ENCODE measurements at regions not wholly inside any gene's neighbourhood (a gene's known extent, or its start where the extent isn't known, plus 50 kb on each side); places are given as distances from the start of the nearest gene placed in this dataset.
"Not testable (repeated sequence)": the region's sequence is repeated elsewhere in the genome, so short reads cannot be mapped to it uniquely, and the experiment has no call there.

- no peak for DNase-seq (ENCODE audit: low read depth in 2 of 2, low spot score in 1 of 2)
Measured at GRCh38 chr3:105232553-105232952, 134.2 kb upstream of the ALCAM start.

GRCh38 chr3:105233010-105233409, 133.7 kb upstream of the ALCAM start:
- no peak for DNase-seq (ENCODE audit: low read depth in 2 of 2, low spot score in 1 of 2)

DNA sequence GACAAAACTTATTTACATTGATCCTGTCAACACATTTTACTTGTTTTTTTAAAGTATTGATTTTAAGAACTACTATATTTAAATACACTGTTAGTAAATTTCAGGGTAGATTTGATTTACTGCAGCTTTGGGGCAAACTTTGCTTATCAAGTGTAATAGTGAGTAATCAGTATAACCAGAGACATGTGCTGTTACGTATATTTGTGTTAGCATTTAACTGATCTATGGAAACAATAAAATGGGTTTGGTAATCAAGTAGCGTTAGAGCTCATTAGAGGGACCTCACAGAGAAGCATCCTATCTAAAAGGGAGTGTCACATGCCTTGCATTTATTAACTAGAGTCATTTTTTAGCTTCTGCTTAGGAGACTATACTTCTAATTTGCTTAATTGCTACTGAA, 131.5 kb upstream of the ALCAM start:
- no peak for DNase-seq (ENCODE audit: low read depth in 2 of 2, low spot score in 1 of 2)

DNA sequence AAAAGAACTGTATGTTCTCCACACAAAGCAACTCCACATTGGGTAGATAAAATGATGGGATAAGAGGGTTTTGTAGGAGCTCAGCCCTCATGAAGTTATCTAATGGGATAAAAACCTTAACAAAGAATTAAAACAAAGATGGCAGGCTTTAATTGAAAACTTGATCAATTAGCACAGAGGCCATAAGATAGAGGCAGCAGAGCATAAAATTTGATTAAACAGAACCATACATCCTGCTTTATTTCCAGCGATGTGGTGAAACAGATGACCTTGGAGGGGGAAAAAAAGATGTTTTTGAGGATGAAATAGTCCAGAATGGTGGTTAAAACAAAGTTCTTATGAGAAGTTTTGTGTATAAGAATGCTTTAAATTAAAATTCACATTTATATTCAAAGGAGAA, 130.9 kb upstream of the ALCAM start:
- no peak for DNase-seq (ENCODE audit: low read depth in 2 of 2, low spot score in 1 of 2)

- no peak for DNase-seq (ENCODE audit: low read depth in 2 of 2, low spot score in 1 of 2)
Measured at GRCh38 chr3:105238367-105238766, 128.3 kb upstream of the ALCAM start.

- no peak for DNase-seq (ENCODE audit: low read depth in 2 of 2, low spot score in 1 of 2)
Measured at GRCh38 chr3:105243076-105243475, 123.6 kb upstream of the ALCAM start.

DNA sequence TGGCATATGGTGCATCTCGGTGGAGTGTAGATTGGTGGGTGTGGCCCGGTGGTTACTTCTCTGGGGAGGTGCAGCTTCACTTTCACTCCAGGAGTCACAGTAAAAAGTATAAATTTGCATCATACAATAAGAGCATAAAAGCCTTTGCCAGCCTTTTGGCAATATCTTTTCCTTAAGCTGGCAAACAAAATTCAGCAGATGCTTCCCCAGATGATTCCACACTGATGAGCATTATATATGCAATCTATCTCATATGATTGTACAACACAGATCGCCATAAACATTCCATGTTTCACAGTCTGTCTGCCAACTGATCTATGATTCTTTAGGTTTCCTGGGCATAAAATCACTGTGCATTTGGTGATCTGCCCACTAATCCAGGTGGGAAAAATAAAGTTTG, 120.2 kb upstream of the ALCAM start:
- no peak for DNase-seq (ENCODE audit: low read depth in 2 of 2, low spot score in 1 of 2)

DNA sequence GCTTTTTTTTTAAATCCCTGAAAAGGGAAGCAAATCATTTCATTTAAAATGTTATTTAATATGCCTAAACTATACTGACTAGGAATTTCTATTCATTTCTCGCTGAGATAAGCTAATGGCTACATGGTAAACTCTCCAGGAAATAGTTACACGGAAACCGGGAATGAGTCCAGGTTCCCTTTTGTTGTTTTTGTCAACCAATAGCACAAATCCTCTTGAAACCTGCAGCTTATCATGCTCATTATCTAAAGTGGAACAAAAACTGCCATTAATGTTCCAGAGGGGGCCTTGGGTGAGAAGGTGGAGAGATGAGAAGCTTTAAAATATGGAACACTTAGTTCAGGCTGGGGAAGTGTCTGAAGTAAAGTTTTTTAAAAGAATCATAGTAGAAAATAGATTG, 113.5 kb upstream of the ALCAM start:
- DNase-seq (ENCODE audit: low read depth in 2 of 2, low spot score in 1 of 2): no peak

GRCh38 chr3:105254154-105254553, 112.6 kb upstream of the ALCAM start:
- no peak for DNase-seq (ENCODE audit: low read depth in 2 of 2, low spot score in 1 of 2)

GRCh38 chr3:105255350-105255749, 111.4 kb upstream of the ALCAM start:
- no peak for DNase-seq (ENCODE audit: low read depth in 2 of 2, low spot score in 1 of 2)

GRCh38 chr3:105259496-105259895, 107.2 kb upstream of the ALCAM start:
- DNase-seq (ENCODE audit: low read depth in 2 of 2, low spot score in 1 of 2): no peak

- no peak for DNase-seq (ENCODE audit: low read depth in 2 of 2, low spot score in 1 of 2)
Measured at GRCh38 chr3:105260385-105260784, 106.3 kb upstream of the ALCAM start.

DNA sequence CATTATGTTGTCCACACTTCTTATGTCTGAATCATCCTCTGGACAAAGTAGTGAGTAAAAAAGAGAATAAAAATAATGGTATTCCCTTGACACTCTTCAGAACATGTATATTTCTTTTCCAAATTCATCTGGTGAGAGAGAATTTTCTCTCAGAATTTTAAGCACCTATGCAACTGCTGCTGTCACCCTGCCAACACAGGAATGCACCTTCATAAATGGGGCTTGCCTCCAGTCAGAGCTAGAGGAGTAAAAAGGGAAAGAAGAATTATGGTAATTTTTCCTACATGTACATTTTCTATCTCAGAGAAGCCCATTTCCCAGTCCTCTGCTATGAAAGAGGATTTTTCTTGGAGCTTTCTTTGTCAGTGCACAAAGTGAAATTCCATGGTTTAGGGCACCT, 92.2 kb upstream of the ALCAM start:
- DNase-seq (ENCODE audit: low read depth in 2 of 2, low spot score in 1 of 2): no peak

DNA sequence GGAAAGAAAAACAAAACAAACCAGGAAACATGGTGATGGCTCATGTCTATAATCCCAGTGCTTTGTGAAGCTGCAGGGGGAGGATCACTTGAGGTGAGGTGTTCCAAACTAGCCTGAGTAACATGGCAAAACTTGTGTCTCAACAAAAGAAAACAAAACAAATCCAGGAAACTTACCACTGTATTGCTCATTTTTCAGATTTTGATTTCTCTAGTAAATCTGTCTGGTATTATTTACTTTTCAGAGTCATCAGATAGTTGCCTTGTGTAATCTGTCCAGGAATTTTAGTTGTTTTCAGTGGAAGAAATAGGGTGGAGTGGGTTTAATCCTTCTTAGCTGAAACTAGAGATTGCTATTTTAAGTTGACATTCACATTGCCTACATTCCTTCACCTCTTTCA, 91.8 kb upstream of the ALCAM start:
- DNase-seq (ENCODE audit: low read depth in 2 of 2, low spot score in 1 of 2): no peak

DNA sequence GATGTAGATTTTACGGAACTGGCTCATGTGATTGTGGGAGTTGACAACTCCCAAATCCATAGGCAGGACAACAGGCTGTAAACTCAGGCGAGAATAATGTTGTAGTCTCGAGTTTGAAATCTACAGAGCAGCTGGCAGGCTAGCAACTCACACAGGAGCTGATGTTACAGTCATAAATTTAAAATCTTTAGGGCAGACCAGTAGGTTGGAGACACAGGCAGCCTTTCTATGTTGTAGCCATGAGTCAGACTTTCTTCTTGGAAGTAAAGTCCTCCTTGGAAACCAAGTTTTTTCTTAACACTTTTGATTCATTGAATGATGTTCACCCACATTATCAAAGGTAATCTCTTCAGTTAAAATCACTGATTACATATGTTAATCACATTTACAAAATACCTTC, 89.1 kb upstream of the ALCAM start:
- no peak for DNase-seq (ENCODE audit: low read depth in 2 of 2, low spot score in 1 of 2)

DNA sequence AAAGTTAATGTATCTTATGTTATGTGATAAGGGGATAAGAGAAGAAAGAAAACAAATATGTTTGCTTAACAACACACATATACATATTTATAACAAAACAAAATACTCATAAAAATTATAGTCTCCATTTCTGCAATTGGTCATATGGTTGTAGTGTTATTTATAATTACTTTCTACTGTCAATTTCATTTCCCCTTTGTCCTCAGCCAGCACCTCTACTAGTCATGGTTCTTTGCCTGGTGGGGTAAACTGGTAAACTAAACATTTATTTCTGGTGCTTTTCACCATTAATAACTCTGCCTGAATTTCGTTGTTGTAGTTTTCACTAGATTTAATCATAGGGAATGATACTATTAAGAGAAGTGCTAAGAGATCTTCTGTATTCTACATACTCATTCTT, 88.0 kb upstream of the ALCAM start:
- DNase-seq (ENCODE audit: low read depth in 2 of 2, low spot score in 1 of 2): no peak

DNA sequence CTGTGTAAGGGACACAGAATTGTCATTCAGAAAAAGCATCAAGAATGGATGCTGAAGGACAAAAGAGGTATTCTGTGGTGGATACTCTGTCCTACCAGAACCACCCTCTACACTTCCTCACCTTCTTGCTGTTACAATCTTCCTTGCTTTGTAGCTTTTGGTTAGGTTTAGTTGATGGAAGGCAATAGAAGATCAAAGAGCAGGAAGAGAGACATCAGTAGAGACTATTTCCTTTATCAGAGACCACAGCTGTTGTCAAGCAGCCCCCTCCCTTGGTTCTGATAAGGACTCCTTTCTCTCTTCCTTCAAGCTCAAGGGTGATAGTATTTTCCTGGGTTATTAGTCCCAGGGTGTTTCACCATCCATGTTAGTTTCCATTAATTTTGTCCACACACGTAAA, 84.7 kb upstream of the ALCAM start:
- DNase-seq (ENCODE audit: low read depth in 2 of 2, low spot score in 1 of 2): no peak

GRCh38 chr3:105284876-105285275, 81.8 kb upstream of the ALCAM start:
- DNase-seq (ENCODE audit: low read depth in 2 of 2, low spot score in 1 of 2): no peak

DNA sequence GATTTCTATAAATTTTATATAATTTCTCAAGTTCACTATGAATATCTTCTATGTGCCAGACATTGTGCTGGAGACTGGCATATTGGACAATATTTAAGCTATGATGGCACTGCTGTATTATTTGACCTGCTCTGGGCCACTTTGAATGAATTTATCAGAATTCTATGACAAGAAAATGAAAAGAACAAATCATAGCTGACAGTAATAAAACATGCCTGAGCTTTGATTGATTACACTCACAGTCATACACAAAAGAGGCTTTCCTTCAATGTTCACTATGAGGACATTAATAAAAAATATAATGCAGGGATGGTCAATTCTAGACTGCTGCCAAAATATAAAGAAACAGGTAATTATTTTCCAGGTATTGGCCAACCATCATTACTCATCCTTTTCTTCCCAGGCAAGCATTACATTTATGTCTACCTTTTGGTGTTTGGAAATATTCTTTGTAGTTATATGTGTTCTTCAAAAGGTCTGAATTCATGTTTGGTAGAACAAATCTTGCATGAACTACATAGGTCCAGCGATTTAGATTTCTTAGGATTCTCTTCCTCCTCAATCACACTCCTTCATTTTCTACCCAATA, 81.0 kb upstream of the ALCAM start:
- no peak for DNase-seq (ENCODE audit: low read depth in 2 of 2, low spot score in 1 of 2)

GRCh38 chr3:105293441-105293840, 73.3 kb upstream of the ALCAM start:
- DNase-seq (ENCODE audit: low read depth in 2 of 2, low spot score in 1 of 2): no peak

- DNase-seq (ENCODE audit: low read depth in 2 of 2, low spot score in 1 of 2): not testable (repeated sequence)
Measured at GRCh38 chr3:105296182-105296822, 70.4 kb upstream of the ALCAM start.

DNA sequence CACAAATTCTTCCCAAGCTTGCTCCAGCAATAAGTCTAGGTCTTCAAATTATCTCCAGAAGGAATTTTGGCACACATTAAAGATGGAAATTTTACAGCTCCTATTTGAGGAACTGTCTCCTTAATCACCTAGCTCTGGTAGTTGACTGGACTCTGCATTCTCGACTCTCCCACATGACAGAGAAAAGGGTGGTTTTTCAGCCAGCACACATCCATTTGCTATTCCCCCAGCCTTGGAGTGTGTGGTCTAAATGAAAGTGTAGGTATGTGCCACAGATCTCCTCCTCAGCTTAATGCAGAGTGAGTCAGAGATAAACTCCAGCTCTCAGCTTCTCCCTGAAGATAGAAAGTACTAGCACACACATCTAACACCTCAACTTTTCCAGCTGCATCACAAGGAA, 62.2 kb upstream of the ALCAM start:
- DNase-seq (ENCODE audit: low read depth in 2 of 2, low spot score in 1 of 2): no peak

DNA sequence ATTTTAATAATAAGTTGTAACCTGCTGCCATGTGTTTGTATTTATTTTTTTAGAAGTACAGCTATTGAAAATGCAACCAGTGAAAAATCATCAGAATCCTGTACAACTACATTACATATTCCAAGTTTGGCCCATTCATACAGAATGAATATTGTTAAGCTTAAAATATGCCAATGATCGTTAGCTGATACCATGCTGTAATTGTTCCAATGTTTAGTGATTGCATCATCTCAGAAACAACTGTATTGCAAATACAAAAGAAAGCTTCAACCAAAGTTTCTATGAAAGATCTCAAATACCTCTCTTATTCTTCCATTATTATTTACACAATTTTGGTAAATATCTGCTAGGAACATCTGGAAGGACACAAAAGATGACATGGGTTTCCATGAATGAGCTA, 51.6 kb upstream of the ALCAM start:
- DNase-seq (ENCODE audit: low read depth in 2 of 2, low spot score in 1 of 2): no peak

Data from stimulated activated CD8-positive, alpha-beta memory T cell treated with anti-CD3 and anti-CD28 coated beads, Interleukin-4, amount 100 ng/mL, for 4 hours (primary cell).